ENCODE measurements at regions not wholly inside any gene's neighbourhood (a gene's known extent, or its start where the extent isn't known, plus 50 kb on each side); places are given as distances from the start of the nearest gene placed in this dataset.

DNA sequence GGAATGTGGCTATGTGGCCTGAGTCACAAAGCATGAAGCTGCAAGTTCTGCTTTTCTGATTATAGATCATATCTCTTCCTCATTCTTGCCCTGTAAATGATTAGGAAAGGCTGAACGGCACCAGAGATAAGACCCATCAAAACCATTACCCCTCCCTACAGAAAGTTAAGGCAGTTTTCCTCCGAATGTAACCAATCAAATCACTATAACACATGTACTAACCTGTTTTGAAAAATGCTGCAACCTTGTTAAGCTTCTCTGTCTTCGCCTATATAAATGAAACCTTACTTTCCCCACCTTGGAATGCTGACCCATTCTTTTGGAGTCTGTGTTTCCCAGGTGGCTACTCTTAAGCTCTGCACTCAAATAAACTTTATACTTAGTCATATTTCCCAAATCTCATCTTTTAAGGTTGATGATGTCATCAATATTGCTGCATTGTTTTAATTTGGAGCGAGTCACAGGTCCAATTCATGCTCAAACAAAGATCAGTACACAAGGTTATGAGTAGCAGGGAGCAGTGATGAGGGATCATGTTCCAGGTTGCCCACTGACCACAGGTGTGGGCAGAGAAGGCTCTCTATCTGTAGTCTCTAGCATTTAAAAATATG lies 662.3 kb downstream of the IRS1 start:
- TF ChIP-seq, protein P1, sequence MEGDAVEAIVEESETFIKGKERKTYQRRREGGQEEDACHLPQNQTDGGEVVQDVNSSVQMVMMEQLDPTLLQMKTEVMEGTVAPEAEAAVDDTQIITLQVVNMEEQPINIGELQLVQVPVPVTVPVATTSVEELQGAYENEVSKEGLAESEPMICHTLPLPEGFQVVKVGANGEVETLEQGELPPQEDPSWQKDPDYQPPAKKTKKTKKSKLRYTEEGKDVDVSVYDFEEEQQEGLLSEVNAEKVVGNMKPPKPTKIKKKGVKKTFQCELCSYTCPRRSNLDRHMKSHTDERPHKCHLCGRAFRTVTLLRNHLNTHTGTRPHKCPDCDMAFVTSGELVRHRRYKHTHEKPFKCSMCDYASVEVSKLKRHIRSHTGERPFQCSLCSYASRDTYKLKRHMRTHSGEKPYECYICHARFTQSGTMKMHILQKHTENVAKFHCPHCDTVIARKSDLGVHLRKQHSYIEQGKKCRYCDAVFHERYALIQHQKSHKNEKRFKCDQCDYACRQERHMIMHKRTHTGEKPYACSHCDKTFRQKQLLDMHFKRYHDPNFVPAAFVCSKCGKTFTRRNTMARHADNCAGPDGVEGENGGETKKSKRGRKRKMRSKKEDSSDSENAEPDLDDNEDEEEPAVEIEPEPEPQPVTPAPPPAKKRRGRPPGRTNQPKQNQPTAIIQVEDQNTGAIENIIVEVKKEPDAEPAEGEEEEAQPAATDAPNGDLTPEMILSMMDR (IDR thresholded peaks at IDR 0.05) = no peak
- no peak for TF ChIP-seq POLR2A (IDR thresholded peaks at IDR 0.05)
- TF ChIP-seq POLR2AphosphoS5 (IDR thresholded peaks at IDR 0.05) = no peak
- no peak for TF ChIP-seq EP300 (IDR thresholded peaks at IDR 0.05)
